Liver (tissue), 8 donors: ENCODE measurements at regions not wholly inside any gene's neighbourhood (a gene's known extent, or its start where the extent isn't known, plus 50 kb on each side); places are given as distances from the start of the nearest gene placed in this dataset.

Experiments used
- DNase-seq: peaks from one replicate; pipeline ENCODE4 v3.0.0-alpha.2; 2017; ENCODE audit warnings: low spot score
- H3K27ac ChIP-seq, 2 donors: one replicate each; pipeline ENCODE4 v1.7.0; 2013; ENCODE audit warnings: inconsistent platforms in 2 of 2, low read length in 2 of 2, control low read depth in 1 of 2, low read depth in 1 of 2, mild to moderate bottlenecking in 1 of 2
- H3K27me3 ChIP-seq, 4 donors: one replicate each; pipeline versions ENCODE4 v1.6.1 to v1.7.0; 2013; ENCODE audit warnings: low read length in 3 of 4, inconsistent platforms in 1 of 4, mild to moderate bottlenecking in 1 of 4, moderate library complexity in 1 of 4; ENCODE audit not compliant: control insufficient read depth in 4 of 4, insufficient read depth in 4 of 4
- H3K36me3 ChIP-seq, 4 donors: one replicate each; pipeline versions ENCODE4 v1.6.1 to v1.7.0; 2013; ENCODE audit warnings: low read length in 3 of 4, mild to moderate bottlenecking in 3 of 4, low read depth in 1 of 4, moderate library complexity in 1 of 4; ENCODE audit not compliant: control insufficient read depth in 4 of 4, insufficient read depth in 3 of 4
- H3K4me1 ChIP-seq, 4 donors: one replicate each; pipeline versions ENCODE4 v1.6.1 to v1.7.0; 2013; ENCODE audit warnings: low read length in 3 of 4, mild to moderate bottlenecking in 3 of 4, moderate library complexity in 1 of 4; ENCODE audit not compliant: control insufficient read depth in 4 of 4, insufficient read depth in 4 of 4
- H3K4me3 ChIP-seq, 3 donors: one replicate each; pipeline versions ENCODE4 v1.6.1 to v1.7.0; 2013; ENCODE audit warnings: low read length in 3 of 3, control low read depth in 1 of 3, low read depth in 1 of 3, mild to moderate bottlenecking in 1 of 3
- H3K9ac ChIP-seq, 2 donors: one replicate each; pipeline ENCODE4 v1.7.0; 2013; ENCODE audit warnings: low read length in 2 of 2, mild to moderate bottlenecking in 2 of 2, moderate library complexity in 2 of 2, control low read depth in 1 of 2, low read depth in 1 of 2
- H3K9me3 ChIP-seq, 4 donors: one replicate each; pipeline versions ENCODE4 v1.6.1 to v1.7.0; 2013; ENCODE audit warnings: low read length in 3 of 4; ENCODE audit not compliant: control insufficient read depth in 4 of 4
- EGR1 ChIP-seq, 2 donors: IDR thresholded peaks; 2 replicates each; pipeline ENCODE4 v1.6.1; 2016 to 2018; ENCODE audit warnings: antibody characterized with exemption in 2 of 2, low read depth in 2 of 2
- FOXA1 ChIP-seq: IDR thresholded peaks from 2 replicates; pipeline ENCODE4 v1.6.1; 2016; ENCODE audit warnings: antibody characterized with exemption
- FOXA2 ChIP-seq: IDR thresholded peaks from 2 replicates; pipeline ENCODE4 v1.6.1; 2016; ENCODE audit warnings: antibody characterized with exemption
- GABPA ChIP-seq, 2 donors: IDR thresholded peaks in 1 of 2; conservative IDR thresholded peaks in 1 of 2; 2 replicates each; pipeline ENCODE4 v1.6.1; 2016; ENCODE audit warnings: antibody characterized with exemption in 2 of 2, mild to moderate bottlenecking in 1 of 2, moderate library complexity in 1 of 2
- HNF4A ChIP-seq, 2 donors: conservative IDR thresholded peaks; 2 replicates each; pipeline ENCODE4 v1.6.1; 2016; ENCODE audit warnings: antibody characterized with exemption in 2 of 2, mild to moderate bottlenecking in 2 of 2
- HNF4G ChIP-seq: IDR thresholded peaks from 2 replicates; pipeline ENCODE4 v1.6.1; 2016; ENCODE audit warnings: antibody characterized with exemption
- JUND ChIP-seq, 2 donors: IDR thresholded peaks; 2 replicates each; pipeline ENCODE4 v1.6.1; 2016; ENCODE audit warnings: antibody characterized with exemption in 2 of 2
- NR2F2 ChIP-seq: IDR thresholded peaks from 2 replicates; pipeline ENCODE4 v1.6.1; 2016; ENCODE audit warnings: antibody characterized with exemption
- SP1 ChIP-seq: IDR thresholded peaks from 2 replicates; pipeline ENCODE4 v1.6.1; 2018; ENCODE audit warnings: antibody characterized with exemption, mild to moderate bottlenecking
- YY1 ChIP-seq: IDR thresholded peaks from 2 replicates; pipeline ENCODE4 v1.6.1; 2016; ENCODE audit warnings: antibody characterized with exemption, mild to moderate bottlenecking
- WGBS: extraction: QIAGEN DNeasy Blood & Tissue Kit; methylation state at CpG from one replicate; pipeline ENCODE4 v1.1.7; 2013; 5-methylcytosine and 5-hydroxymethylcytosine counted together
- TF ChIP-seq, protein P1 (sequence below): fragments of 150-350 bp; IDR thresholded peaks from 2 replicates; pipeline ENCODE4 v1.5.1; 2017; ENCODE audit warnings: improper control_type of control experiment, low read depth, low read length; ENCODE audit not compliant: missing input control
- TF ChIP-seq, protein P2 (sequence below): IDR thresholded peaks from 2 replicates; pipeline ENCODE4 v1.6.1; 2016; ENCODE audit warnings: antibody characterized with exemption
- donor health status: healthy.
- donor health status: healthy.
- donor health status: healthy.
- donor health status: healthy.
- donor health status: healthy.

DNA sequence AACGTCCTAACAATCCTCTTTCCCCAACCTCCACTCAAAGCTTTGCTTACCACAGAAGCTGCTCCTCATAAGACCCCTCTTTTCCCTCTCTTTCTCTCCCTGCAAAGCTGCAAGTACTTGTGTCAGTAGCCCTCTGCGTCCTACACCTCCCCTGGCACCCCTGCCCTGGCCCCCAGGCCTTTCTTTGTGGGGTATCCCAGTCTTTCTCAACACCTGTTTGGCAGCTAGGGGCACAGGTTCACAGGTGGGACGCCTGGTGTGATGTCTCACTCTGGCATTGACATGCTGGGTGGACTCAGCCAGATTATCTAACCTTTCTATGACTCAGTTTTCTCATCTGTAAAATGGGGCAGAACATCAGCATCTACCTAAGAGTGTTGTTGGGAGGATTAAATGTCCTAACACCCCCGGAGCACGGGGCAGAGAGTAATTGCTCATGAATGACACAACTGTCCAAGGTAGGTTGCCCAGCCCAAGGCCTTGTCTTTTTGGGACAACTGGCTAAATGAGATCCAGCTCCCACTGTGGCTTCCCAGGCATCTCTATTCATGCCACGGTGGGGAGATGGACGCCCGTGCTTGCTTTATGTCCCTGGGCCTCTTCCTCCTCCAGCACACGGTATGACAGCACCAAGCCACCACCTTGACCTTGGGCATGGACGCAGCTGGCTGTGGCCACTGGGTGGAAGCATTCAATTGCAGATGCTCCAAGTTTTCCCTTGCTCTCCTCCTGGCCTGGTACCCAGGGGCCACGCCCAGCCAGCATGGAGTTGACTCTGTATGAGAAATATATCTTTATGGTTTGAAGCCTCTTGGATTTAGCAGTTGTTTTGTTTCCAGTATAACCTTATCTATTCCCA lies 190.4 kb downstream of the RGS3 start:
- 73% methylated on average over 11 of the region's 11 CpGs for WGBS
- H3K36me3 ChIP-seq = no peaks in the 10 kb centered on the region
- H3K27me3 ChIP-seq = no peaks in the 10 kb centered on the region
- TF ChIP-seq GABPA (IDR thresholded peaks at IDR 0.05 in 1 of 2, conservative IDR thresholded peaks at IDR 0.05 in 1 of 2) = no peak
- TF ChIP-seq JUND (IDR thresholded peaks at IDR 0.05) = no peak
- no peak for TF ChIP-seq YY1
- TF ChIP-seq, protein P1, sequence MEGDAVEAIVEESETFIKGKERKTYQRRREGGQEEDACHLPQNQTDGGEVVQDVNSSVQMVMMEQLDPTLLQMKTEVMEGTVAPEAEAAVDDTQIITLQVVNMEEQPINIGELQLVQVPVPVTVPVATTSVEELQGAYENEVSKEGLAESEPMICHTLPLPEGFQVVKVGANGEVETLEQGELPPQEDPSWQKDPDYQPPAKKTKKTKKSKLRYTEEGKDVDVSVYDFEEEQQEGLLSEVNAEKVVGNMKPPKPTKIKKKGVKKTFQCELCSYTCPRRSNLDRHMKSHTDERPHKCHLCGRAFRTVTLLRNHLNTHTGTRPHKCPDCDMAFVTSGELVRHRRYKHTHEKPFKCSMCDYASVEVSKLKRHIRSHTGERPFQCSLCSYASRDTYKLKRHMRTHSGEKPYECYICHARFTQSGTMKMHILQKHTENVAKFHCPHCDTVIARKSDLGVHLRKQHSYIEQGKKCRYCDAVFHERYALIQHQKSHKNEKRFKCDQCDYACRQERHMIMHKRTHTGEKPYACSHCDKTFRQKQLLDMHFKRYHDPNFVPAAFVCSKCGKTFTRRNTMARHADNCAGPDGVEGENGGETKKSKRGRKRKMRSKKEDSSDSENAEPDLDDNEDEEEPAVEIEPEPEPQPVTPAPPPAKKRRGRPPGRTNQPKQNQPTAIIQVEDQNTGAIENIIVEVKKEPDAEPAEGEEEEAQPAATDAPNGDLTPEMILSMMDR = no peak
- no peak for TF ChIP-seq HNF4A (conservative IDR thresholded peaks at IDR 0.05)
- no peak for TF ChIP-seq SP1
- no peak overlapping the region for H3K4me3 ChIP-seq
- no peak overlapping the region for H3K9ac ChIP-seq
- peak overlapping the region in 1 of 2 donors; percentile 40 for H3K27ac ChIP-seq
- no peak for DNase-seq
- no peaks in the 10 kb centered on the region for H3K9me3 ChIP-seq
- H3K4me1 ChIP-seq = peaks cover 9 to 47% (median 24%) of the 10 kb centered on the region in 4 donors

DNA sequence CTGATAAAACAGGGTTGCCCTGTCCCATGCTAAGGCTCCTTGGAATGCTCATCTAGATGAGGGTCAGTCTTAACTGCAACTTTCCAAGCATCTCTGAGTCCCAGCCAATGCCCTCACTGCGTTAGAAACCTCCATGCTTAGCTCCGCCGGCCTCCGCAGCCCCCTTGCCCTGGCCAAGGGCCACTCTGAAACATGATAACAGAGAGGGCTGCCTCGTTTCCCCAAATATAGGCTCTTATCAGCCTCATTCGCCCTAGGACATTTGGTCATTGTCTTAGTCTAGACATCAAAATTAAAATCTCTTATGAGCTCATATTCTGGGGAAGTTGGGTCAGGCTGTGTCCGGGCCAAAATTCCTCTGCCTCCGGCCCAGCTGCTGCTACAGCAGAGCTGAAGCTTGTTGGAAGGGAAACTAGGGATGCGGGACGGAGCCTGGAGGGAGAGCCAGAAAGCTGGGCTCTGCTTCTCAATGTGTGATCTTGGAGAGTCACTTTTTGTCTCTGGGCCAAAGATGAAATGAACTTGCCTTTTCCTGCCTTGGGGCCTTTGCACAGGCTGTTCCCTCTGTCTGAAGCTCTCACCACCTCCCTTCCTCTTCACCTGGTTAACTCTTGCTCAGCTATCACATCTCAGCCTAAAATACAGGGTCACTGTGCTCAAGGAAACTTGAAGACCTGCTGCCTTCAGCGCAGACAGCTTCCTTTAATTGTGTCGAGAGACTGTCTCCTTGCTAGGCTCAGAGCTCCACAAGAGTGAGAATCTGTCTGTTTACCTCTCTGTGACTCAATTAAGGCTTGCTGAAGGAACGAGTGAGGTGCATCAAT lies 191.3 kb downstream of the RGS3 start:
- 68% methylated on average over 13 of the region's 13 CpGs for WGBS
- DNase-seq = no peak
- Histone ChIP-seq H3K36me3 (no peaks in the 10 kb centered on the region), H3K27me3 (no peaks in the 10 kb centered on the region), H3K9me3 (no peaks in the 10 kb centered on the region), H3K4me1 (peaks cover 9 to 47% (median 24%) of the 10 kb centered on the region in 4 donors), H3K9ac (no peak overlapping the region), H3K27ac (peak overlapping the region; percentile 23 to 26), H3K4me3 (no peak overlapping the region)
- TF ChIP-seq, protein P2, sequence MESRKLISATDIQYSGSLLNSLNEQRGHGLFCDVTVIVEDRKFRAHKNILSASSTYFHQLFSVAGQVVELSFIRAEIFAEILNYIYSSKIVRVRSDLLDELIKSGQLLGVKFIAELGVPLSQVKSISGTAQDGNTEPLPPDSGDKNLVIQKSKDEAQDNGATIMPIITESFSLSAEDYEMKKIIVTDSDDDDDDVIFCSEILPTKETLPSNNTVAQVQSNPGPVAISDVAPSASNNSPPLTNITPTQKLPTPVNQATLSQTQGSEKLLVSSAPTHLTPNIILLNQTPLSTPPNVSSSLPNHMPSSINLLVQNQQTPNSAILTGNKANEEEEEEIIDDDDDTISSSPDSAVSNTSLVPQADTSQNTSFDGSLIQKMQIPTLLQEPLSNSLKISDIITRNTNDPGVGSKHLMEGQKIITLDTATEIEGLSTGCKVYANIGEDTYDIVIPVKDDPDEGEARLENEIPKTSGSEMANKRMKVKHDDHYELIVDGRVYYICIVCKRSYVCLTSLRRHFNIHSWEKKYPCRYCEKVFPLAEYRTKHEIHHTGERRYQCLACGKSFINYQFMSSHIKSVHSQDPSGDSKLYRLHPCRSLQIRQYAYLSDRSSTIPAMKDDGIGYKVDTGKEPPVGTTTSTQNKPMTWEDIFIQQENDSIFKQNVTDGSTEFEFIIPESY = no peak
- TF ChIP-seq, protein P1 = no peak
- TF ChIP-seq FOXA1 (no peak), JUND (IDR thresholded peaks at IDR 0.05) (no peak), HNF4G (no peak), FOXA2 (no peak), NR2F2 (peak; percentile 82), EGR1 (IDR thresholded peaks at IDR 0.05; ENCODE audit: low read depth in 2 of 2) (no peak), SP1 (peak; percentile 28)
